ENCODE measurements at regions not wholly inside any gene's neighbourhood (a gene's known extent, or its start where the extent isn't known, plus 50 kb on each side); places are given as distances from the start of the nearest gene placed in this dataset.

DNA sequence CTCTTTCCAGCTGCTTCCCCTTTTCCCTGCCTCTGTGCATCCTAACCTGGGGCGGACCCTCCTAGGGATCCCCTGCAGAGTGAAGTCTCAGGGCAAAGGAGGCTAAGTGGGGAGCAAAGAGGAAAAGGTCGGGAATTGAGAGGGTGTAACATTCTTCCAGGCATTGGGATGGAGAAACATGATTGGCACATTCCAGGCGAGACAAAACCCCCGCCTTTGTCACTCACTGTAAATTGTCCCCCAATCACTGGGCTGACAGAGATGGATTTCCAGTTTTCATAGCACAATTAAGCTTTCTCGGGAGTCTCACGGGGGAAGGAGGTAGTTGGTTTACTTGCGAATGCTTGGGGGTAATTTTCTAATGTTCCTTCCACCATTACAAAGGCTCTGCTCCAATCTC lies 74.9 kb downstream of the MIAT start:
- DNase-seq, result no peak

DNA sequence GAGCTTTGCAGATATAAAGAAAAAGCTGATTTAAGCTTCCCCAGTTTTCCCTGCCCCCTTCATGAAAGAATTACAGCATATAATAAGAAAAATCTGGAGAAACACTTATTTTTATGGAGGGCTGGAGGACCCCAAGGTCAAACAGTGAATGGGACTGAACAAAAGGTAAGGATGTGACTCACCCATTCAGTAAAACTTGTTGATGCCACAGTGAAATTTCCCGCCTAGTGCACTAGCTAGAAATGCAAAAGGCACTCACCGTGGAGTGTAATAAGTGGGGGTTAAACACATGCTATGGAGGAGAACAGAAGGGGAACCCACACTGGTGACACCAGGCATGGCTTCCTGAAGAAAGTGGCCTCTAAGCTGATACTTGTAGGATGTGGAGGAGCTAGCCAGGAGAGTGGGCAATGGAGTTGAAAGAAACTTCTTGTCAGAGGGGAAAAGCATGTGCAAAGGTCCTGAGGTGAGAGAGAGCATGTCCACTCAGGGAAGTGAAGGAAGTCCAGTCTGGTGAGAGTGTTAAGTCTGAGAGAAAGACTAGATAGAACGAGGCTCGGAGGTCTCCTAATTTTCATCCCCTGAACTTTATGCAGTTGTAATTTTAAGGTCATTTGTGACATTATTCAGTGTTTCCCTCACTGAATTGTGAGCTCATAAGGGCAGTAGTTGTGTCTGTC lies 77.1 kb downstream of the MIAT start:
- no peak for DNase-seq

DNA sequence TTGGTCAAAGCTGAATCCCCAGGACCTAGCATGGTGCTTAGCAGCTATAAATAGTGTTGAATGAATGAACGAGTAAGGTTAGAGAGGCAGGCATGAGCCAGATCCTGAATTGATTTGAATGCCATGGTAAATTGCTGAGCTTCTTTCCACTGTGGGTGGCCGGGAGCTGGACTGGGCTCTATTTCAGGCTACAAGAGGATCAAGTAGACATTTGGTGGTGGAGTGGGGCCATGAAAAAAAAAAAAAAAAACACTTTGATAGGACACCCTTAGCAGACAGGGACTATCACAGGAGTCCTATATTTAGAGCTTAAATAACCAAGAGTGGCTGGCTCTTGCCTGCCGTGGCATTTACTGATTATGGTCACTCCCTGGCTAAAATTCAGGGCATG lies 77.6 kb downstream of the MIAT start:
- no peak for DNase-seq

DNA sequence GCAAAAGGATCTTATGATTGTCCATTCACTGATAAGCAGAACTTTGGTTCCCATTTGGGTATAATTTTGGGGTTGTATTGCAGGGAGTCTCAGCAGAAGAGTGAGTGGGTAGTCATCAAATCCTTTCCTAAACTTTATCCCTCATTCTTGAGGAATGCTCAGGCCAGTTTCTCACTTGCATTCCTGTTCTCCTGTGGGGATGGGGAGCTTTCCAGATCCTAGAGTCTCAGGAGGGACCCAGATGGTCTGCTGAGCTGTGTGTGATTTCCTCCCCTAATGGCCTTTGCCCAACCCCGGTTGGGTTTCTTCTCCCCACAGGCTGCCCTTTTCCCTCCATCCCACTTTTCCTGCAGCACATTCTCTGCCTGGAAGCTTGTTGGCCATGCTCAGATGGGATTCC lies 79.9 kb downstream of the MIAT start:
- DNase-seq, result no peak

DNA sequence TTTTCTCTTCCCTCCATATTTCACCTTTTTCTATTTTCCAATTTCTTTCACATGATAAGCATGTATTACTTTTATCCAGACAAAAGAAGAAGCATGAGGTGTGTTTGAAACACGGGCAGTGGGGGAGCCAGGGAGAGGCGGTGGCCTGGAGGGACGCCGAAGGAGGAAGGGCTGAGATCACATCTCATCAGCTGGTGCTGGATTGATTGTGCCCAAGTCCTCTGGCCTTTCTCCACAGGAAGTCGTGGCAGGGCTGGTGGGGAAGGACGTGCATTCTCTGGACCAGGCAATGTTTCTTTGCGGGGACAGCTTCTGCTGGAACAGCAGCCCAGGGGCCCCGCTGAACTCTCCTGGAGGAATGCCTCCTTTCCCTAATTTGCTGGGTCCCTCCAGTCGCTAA lies 82.9 kb downstream of the MIAT start:
- DNase-seq, result no peak

DNA sequence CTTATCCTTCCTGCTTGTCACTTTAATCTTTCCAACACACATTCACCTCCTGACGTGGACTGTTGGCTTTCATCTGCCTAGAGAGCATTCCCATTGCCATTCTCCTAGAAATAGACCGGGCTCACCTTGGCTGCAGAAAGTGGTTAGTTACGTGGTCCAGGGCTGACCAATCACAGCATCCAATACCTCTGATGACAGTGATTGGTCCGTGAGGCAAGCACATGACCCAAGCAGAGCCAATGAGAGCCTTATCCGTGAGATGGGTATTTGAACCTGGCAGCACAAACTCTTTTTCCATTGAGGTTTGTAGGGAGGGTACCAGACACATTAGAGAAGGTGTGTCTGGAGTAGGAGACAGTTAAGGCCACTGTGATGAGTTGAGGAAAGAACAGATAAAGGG lies 85.8 kb downstream of the MIAT start:
- DNase-seq, result no peak

DNA sequence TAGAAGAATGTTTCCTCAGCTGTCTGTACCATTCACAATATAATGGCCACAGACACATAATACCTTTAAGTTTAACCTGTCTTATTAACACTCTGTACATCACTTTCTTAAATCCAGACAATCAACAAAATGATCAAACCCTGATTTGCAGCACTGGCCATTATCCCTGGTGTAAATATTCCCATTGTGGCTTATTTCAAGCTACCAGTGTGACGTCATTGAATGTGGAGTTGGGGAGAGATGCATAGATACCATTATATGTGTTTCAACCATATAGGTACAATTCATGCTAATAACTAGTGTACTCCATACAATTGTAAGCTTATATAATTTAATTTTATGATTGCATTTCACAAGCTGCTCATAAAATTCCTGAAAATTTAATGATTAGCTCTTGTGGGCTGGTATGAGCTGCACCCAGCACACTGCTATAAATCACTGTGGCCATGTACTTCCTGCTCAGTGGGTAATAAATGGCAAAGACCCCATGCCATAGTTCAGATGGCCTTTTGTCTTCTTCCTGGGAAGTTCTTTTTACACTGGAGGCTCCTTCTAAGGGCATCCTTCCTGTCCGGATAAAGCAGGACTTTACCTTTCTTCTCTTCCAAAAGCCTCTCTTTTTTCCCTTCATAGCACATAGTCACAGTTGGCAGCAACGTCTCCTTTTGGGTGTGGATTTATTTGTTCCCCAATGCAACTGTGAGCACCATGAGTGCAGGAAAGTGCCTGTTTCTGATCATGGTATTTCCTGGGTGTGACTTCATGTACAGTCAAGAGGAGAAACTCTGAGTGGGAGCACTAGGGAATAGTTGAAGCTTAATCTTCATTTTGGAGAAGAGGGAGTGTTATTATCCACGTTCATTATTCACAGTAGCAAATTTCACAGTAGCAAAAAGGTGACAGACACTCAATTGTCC lies 87.8 kb downstream of the MIAT start:
- DNase-seq, result no peak

DNA sequence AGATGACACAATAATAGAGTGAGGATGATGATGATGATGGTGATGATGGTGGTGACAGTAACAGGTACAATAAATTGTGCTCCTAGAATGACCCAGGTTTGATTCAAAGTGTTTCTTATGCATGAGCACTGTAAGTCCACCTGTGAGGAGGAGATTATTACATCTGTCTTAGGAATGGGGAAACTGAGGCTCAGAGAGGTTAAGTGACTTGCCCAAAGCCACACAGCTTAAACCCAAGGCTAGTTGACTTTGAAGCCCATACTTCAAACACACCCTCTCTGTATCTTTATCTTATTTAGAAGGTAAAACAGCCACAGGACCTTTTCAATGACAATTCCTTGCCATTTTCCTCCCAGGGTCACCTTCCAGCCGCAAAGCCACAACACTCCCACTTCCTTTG lies 88.9 kb downstream of the MIAT start:
- no peak for DNase-seq

DNA sequence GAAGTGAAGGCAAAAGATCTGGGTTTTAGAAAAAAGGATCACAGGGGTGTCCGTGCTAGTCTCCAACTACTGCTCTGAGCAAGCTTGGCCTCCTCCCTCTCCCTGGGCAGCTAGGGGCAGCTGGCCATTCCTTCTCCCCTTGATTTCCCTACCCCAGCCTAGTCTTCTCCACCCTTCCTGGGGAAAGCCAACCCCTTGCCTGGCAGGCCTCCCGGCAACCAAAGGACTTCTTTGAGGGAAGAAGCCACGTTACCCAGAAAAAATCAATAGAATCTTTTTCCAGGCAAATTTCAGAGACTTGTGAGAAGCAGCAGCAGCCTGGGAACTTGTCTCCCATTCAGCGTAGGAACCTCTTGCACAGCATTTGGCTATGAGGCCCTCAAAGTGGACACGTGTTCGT lies 91.5 kb downstream of the MIAT start:
- no peak for DNase-seq

DNA sequence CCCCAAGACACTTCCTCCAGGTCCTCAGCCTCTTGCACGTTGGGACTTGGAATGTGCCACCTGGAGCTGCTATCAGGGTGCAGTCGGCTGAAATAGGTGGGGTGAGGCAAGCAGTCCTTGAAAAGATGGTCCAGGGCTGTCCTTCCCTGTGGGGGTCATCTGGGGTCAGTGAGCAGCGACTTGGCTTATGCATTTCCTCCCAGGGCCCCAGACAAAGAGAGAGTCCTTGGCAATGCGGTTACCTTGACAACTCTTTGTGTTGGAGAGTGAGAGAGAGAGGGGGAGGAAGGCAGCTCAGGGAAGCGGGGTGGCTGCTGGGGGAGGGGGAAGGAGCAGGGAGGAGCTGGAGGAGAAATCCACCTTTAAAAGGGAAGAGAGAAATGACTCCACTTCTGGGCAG lies 93.8 kb downstream of the MIAT start:
- no peak for DNase-seq

DNA sequence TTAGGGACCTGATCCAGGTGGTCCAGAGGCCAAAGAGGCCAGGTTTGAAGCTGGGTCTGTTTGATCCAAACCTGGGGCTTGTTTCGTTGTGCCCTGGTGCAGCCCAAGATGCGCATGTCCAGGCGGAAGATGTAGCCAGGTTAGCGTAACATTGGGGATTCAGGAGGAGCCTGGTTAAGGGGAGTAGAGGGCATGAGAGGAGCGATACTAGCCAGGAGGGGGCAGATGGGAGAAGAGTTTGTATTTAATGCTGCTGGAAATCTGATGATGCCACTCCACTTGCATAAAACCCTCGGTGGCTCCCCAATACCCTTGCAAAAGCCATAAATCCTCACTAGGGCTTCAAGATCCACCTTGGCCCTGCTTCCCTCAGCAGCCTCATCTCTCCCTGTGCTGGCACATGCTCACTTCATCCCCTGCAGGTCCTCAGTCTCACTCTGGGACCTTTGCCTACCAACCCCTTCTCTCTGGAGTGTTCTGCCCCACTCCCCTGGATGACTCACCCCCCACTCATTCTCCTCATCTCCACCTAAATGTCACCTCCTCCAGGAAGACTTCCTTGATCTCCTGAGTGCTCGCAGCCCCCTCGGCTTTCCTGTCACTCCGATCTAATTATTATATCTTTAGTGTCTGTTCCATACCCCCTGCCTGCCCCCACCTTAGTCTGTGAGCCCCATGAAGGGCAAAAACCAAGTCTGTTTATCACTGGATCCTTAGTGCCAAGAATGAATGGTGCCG lies 95.9 kb downstream of the MIAT start:
- no peak for DNase-seq

DNA sequence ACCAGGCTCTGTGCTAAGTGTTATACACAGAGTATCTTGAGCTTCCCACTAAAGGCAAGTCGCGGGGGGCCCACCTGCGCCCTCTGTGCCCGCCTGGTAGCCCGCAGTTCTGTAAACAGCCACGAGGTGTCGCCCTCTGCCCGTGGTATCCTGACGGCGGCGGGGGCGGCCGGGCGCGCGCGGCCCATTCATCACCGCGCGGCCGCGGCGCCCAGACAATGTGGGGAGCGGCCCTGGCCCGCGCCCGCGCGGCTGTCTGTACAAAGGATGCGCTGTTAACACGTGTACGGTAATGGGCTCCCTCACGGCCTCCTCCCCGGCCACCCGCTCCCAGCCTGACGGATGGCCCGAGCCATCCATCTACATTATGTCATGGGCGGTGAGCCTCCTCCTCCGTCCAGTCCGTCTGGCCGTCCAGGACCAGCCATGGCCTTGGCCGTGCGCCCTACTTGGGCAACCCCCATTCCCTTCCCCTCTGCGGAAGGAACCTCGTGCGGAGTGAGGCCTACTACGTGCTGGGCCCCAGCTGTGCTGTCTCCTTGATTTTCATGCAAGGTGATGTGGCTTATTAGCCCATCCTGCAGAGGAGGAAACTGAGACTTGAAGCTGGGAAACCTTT lies 99.4 kb downstream of the MIAT start:
- peak; percentile 40 for DNase-seq

DNA sequence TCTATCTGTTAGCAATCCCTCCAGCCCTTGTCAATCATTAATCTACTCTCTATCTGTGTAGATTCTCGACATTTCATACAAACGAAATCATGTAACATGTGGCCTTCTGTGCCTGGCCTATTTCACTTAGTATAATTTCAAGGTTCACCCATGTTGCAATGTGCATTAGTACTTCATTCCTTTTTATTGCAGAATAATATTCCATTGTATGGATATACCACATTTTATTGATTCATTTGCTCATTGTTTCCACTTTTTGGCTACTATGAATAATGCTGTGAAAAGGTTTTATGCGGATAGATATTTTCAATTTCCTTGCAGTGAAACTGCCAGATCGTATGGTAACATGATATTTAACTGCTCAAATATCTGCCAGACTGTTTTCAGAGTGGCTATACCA lies 100.1 kb downstream of the MIAT start:
- DNase-seq, result no peak

DNA sequence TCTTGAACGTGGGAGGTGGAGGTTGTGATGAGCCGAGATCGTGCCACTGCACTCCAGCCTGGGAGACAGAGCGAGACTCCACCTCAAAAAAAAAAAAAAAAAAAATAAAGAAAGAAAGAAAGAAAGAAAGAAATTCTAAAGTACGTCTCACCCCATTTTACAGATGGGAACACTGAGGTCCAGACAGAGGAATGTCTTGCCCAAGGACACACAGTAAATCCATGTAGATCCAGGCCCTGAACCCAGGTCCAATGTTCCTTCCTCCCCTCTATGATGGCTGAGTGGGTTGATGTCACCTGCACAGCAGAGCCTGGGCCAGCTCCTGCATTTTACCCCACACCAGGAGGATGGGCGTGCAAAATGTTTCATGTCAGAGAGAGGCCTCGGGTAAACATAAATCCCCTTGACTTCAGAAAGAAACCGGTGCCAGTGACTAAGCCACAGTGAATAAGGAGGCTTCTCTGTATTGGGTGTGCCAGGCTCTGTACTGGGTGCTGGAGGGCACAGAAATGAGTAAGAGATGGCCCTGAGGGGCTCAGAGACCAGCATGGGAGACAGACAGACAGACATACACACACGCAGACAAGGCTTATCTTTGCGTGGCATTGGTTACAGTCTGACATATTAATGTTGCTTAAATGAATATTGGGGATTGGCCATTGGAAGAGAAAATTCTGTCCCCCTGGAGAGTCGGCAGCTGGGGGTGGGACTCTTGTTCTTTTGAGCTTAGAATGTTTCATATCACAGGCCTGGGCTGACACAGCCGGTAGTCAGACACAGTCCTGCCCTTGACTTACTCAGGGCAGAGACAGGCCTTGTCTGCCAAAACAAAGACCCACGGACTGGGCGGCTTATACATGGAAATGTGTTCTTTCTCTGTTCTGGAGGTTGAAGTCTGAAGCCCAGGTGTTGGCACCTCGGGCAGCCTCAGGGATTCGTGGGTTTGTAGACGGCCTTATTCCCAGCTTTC lies 105.4 kb downstream of the MIAT start:
- no peak for DNase-seq

DNA sequence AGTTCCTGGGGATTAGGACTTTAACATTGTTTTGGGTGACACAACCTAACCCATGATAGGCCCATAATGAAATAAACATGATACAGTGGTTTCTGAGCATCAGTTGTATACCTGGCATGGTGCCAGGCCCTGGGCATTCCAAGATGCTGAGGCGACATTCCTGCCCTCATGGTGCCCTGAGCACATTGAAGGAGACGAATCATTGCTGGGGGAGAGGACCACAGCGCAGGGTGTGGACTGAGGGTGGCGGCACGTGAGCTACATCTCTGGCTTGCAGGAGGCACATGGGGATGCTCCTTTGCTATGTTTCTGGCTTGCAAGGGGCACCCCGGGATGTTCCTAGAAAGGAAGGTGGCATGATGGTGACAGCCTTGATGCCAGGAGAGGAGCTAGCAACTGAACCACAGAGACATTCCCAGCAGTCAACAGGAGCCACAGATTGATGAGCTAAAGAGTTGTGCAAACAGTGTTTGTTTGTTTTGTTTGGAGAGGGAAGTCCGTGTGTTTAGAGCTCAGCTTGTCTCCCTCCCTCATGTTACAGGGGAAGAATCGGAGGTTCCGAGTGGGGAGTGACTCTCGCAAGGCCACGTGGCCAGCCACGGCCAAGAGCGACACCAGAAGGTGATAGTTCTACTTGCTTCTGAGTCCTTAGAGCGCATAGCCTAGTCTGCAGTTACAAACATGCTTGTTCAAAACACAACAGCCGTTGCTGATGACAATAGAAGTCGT lies 106.4 kb downstream of the MIAT start:
- DNase-seq, result no peak

DNA sequence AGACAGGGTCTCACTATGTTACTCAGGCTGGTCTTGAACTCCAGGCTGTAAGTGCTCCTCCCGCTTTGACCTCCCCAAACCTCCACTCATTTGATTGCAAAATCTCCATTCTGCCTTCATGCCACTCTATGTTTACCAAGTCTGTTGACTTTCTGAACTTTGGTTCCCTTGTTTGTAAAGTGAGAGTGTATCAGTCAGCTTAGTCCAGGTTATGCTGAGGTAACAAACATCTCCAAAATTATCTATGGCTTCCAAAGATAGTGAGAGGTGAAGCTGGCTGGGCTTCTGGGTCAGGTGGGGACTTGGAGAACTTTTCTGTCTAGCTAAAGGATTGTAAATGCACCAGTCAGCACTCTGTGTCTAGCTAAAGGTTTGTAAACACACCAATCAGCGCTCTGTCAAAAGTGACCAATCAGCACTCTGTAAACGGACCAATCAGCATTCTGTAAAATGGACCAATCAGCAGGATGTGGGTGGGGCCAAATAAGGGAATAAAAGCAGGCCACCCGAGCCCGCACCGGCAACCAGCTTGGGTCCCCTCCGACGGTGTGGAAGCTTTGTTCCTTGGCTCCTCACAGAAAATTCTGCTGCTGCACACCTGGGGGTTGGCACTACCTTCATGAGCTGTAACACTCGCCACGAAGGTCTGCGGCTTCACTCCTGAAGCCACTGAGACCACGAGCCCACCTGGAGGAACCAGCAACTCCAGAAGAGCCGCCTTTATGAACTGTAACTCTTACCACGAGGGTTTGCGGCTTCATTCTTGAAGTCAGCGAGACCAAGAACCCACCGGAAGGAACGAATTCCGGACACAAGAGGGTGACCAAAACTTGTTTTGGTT lies 109.3 kb downstream of the MIAT start:
- DNase-seq, result no peak

DNA sequence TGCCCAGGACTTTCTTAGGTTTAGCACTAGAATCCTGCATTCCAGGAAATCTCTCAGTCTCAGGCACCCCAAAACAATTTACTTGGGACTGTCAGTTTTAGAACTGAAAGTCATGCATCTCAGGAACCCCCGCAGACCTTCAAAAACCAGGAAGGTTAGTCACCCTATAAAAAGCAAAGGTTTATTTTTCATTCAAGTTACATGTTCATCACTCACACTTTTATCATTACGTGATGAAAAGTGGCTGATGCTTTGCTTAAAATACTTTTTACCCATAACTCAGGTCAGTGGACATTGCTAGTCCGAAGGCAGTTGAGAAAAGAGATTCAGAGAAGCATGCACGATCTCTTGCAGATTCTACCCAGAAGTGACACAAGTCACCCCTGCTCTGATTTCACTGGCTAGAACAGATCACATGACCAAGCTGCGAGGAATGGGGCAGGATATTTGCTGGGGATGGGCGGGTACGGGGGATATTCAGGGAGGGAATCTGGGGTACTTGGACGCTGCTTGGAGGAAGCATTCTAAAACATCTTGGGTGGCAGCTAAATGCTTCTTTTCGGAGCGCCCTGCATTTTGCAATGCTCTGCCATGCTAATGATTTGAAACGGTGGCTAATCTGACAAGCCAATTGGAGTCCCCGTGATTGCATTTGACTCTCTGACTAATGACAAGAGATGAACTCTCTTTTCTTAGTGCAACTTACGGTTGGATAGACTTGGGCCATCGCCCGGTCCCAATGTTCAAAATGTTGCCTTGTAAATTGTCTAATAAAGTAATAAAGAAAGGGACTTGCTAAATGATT lies 110.2 kb downstream of the MIAT start:
- DNase-seq, result no peak

DNA sequence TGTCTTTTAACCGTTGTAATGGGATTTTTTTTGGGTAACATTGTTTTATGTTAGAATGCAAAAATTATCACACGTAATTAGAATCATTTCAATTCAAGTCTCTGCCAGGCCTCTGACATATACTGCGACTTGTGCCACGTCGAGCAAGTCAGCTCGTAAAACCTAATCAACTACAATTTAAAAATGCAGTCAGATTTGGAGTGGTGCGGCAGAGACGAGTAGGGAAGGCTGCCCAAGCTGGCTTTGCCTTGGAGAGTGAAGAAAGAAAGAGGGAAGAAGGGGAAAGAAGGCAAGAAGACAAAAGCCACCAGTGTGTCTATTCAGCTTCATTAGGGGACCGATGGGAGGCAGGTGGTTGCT lies 110.7 kb downstream of the MIAT start:
- DNase-seq, result no peak

DNA sequence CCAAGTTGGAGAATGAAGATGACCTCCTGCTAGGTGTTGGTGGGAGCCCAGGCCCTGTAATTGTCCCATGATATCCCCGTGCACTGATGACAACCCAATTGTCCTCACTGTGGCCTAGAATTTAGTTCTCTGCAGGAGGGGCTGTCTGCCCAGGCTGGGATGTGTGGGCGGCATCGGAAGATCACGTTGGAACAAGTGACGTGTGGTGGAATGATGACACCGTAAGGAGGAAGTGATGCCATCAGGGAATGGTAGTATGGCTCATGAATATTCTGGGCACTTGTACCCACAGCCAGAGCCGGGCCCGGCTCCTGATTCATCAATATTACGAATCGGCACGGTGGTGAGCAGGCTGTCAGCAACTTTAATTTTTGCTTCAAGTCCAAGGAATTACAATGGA lies 111.6 kb downstream of the MIAT start:
- DNase-seq, result no peak

DNA sequence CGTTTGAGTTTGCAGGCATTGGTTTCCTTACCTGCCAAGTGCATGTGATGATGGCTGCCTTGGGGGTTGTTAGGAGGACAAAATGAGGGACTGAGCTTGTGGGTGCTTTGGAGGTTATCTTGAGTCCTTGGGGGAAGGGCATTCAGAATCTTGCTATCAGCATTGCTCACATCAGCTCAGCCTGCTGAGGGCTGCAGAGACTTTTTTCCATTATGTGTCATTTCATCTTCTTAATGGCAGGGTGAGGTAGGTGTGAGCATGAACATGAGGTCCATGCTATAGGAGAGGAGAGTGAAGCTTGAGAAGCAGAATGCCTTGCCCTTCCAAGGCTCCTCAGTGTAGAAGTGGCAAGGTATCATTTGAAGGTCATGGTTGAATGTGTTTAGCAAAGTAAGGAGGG lies 112.3 kb downstream of the MIAT start:
- no peak for DNase-seq

Measured in activated CD4-positive, alpha-beta T cell treated with anti-CD3 and anti-CD28 coated beads, Interleukin-2, amount 50 U/mL, for 16 hours (primary cell).